Activated CD4-positive, alpha-beta T cell treated with anti-CD3 and anti-CD28 coated beads, Interleukin-2, amount 50 U/mL, for 4 hours (primary cell): ENCODE measurements at regions not wholly inside any gene's neighbourhood (a gene's known extent, or its start where the extent isn't known, plus 50 kb on each side); places are given as distances from the start of the nearest gene placed in this dataset.
"Not testable (repeated sequence)": the region's sequence is repeated elsewhere in the genome, so short reads cannot be mapped to it uniquely, and the experiment has no call there.

ENCODE experiments used
- DNase-seq, 2 experiments: peaks; one replicate each; pipeline ENCODE4 v3.0.0-alpha.2; 2020

- no peak for DNase-seq
These were observed 362.8 kb upstream of the FOXK1 start for GRCh38 chr7:4319280-4319679.

- DNase-seq = no peak
These were observed 356.4 kb upstream of the FOXK1 start for GRCh38 chr7:4325732-4326131.

- DNase-seq = no peak
These were observed 350.4 kb upstream of the FOXK1 start for GRCh38 chr7:4331711-4332110.

GRCh38 chr7:4338556-4338955, 343.5 kb upstream of the FOXK1 start:
- no peak for DNase-seq

- DNase-seq = no peak
These were observed 338.5 kb upstream of the FOXK1 start for GRCh38 chr7:4343272-4344247.

- no peak for DNase-seq
These were observed 337.1 kb upstream of the FOXK1 start for GRCh38 chr7:4345004-4345403.

GRCh38 chr7:4352069-4352468, 330.0 kb upstream of the FOXK1 start:
- DNase-seq = no peak

GRCh38 chr7:4361774-4362173, 320.3 kb upstream of the FOXK1 start:
- DNase-seq = no peak

GRCh38 chr7:4383584-4383983, 298.5 kb upstream of the FOXK1 start:
- DNase-seq = no peak

- no peak for DNase-seq
These were observed 295.9 kb upstream of the FOXK1 start for GRCh38 chr7:4386190-4386589.

GRCh38 chr7:4391103-4391502, 291.0 kb upstream of the FOXK1 start:
- DNase-seq = not testable (repeated sequence)

- DNase-seq = no peak
These were observed 287.4 kb upstream of the FOXK1 start for GRCh38 chr7:4394736-4395135.

GRCh38 chr7:4399121-4399520, 283.0 kb upstream of the FOXK1 start:
- DNase-seq = no peak

GRCh38 chr7:4399596-4399995, 282.5 kb upstream of the FOXK1 start:
- DNase-seq = no peak

- DNase-seq = no peak
These were observed 275.6 kb upstream of the FOXK1 start for GRCh38 chr7:4406288-4407058.

- DNase-seq = no peak
These were observed 272.1 kb upstream of the FOXK1 start for GRCh38 chr7:4409946-4410345.

GRCh38 chr7:4416396-4417056, 265.6 kb upstream of the FOXK1 start:
- DNase-seq = no peak

- no peak for DNase-seq
These were observed 253.6 kb upstream of the FOXK1 start for GRCh38 chr7:4428526-4428925.

GRCh38 chr7:4430227-4430626, 251.9 kb upstream of the FOXK1 start:
- DNase-seq = no peak

GRCh38 chr7:4434306-4434705, 247.8 kb upstream of the FOXK1 start:
- DNase-seq = no peak

GRCh38 chr7:4436361-4436895, 245.7 kb upstream of the FOXK1 start:
- DNase-seq = no peak

GRCh38 chr7:4436936-4437335, 245.2 kb upstream of the FOXK1 start:
- DNase-seq = no peak

GRCh38 chr7:4437916-4438315, 244.2 kb upstream of the FOXK1 start:
- DNase-seq = no peak
